Panc1 (cell line): ENCODE measurements at regions not wholly inside any gene's neighbourhood (a gene's known extent, or its start where the extent isn't known, plus 50 kb on each side); places are given as distances from the start of the nearest gene placed in this dataset.

Experiments used
- ATAC-seq: fragments of 200-7000 bp; cut with Tn5 transposase; 2 replicates; pipeline ENCODE4 v1.9.1; 2020; ENCODE audit warnings: mild to moderate bottlenecking, moderate library complexity
- BruUV-seq: library from RNA; stranded (reverse); fragments of 400-500 nt; replicated peaks from 2 replicates; lab custom pipeline; 2021; lab: Mats Ljungman, UMichigan
- CTCF ChIA-PET: fragments of 300-600 bp; sonication (Branson Sonifier 250); formaldehyde crosslinking; loops from one replicate; lab custom pipeline; 2022; ENCODE audit warnings: antibody characterized with exemption; lab: Charles Lee
- POLR2A ChIA-PET: fragments of 300-600 bp; sonication (Branson Sonifier 250); formaldehyde crosslinking; loops from one replicate; lab custom pipeline; 2022; ENCODE audit warnings: antibody characterized with exemption; lab: Charles Lee
- DNase-seq: peaks from one replicate; pipeline ENCODE4 v3.0.0-alpha.2; 2010; ENCODE audit warnings: low read depth, low spot score
- H3K27ac ChIP-seq: 2 replicates; pipeline ENCODE4 v1.5.1; 2011; ENCODE audit warnings: mild to moderate bottlenecking, low read length, inconsistent platforms
- H3K27me3 ChIP-seq: fragments of 200-500 bp; sonication (Bioruptor generic); 2 replicates; pipeline ENCODE4 v1.6.0; 2014; ENCODE audit warnings: low read length, inconsistent platforms; ENCODE audit not compliant: control insufficient read depth, insufficient read depth
- H3K36me3 ChIP-seq: fragments of 200-500 bp; sonication (Bioruptor generic); 2 replicates; pipeline ENCODE4 v1.5.1; 2014; ENCODE audit warnings: inconsistent platforms, mild to moderate bottlenecking, low read length, moderate library complexity; ENCODE audit not compliant: control insufficient read depth, insufficient read depth
- H3K4me1 ChIP-seq: 2 replicates; pipeline ENCODE4 v1.5.1; 2011; ENCODE audit warnings: inconsistent platforms, mild to moderate bottlenecking, low read length, moderate library complexity; ENCODE audit not compliant: control insufficient read depth, insufficient read depth
- H3K4me3 ChIP-seq, 2 experiments: 2 replicates each; pipeline ENCODE4 v1.5.1; 2011 to 2012; ENCODE audit warnings: low read depth in 2 of 2, low read length in 2 of 2, mild to moderate bottlenecking in 2 of 2, inconsistent platforms in 1 of 2, moderate library complexity in 1 of 2
- H3K9me3 ChIP-seq: fragments of 200-500 bp; sonication (Bioruptor generic); 2 replicates; pipeline ENCODE4 v1.5.1; 2014; ENCODE audit warnings: low read depth, mild to moderate bottlenecking, inconsistent platforms, low read length, moderate library complexity; ENCODE audit not compliant: control insufficient read depth, insufficient read depth
- CTCF ChIP-seq: fragments of 450-650 bp; IDR thresholded peaks from 2 replicates; pipeline ENCODE4 v1.5.1; 2017; ENCODE audit warnings: mild to moderate bottlenecking
- POLR2AphosphoS5 ChIP-seq: IDR thresholded peaks from 2 replicates; pipeline ENCODE4 v1.6.1; 2012; ENCODE audit warnings: mild to moderate bottlenecking, low read depth, low read length, moderate library complexity
- REST ChIP-seq, 2 experiments: IDR thresholded peaks; 2 replicates each; pipeline ENCODE4 v1.6.1; 2011 to 2012; ENCODE audit warnings: low read depth in 2 of 2, control low read depth in 1 of 2, low read length in 1 of 2, mild to moderate bottlenecking in 1 of 2, moderate library complexity in 1 of 2; ENCODE audit not compliant: insufficient read depth in 1 of 2
- SIN3A ChIP-seq: IDR thresholded peaks from 2 replicates; pipeline ENCODE4 v1.6.1; 2012; ENCODE audit warnings: low read depth, mild to moderate bottlenecking, low read length, moderate library complexity, borderline replicate concordance; ENCODE audit not compliant: insufficient read depth
- TCF7L2 ChIP-seq: IDR thresholded peaks from 2 replicates; pipeline ENCODE4 v1.6.1; 2011; ENCODE audit warnings: mild to moderate bottlenecking, low read depth, low read length, inconsistent platforms
- in situ Hi-C: cut with HindIII; loops from 2 replicates; pipeline ENCODE4 v1.10.0; 2016; ENCODE audit warnings: low sequenced_read_pairs, low pct_unique_long_range_greater_than_20kb
- intact Hi-C: fragments of 100-400 bp; cut with micrococcal nuclease; formaldehyde crosslinking; loops from one replicate; pipeline ENCODE4 v1.10.0; 2022; ENCODE audit not compliant: unreplicated experiment

GRCh38 chr1:60621368-60621851 lies 461.0 kb upstream of the NFIA start:
- TF ChIP-seq REST (IDR thresholded peaks at IDR 0.05; ENCODE audit: insufficient read depth in 1 of 2, low read depth in 2 of 2, low read length in 1 of 2), result no peak
- no peak for TF ChIP-seq CTCF
- TF ChIP-seq SIN3A, result no peak
- TF ChIP-seq POLR2AphosphoS5, result no peak
- TF ChIP-seq TCF7L2, result no peak
- no TSS peak for BruUV-seq
- ChIA-PET POLR2A (no interaction called here), CTCF (no interaction called here)
- in situ Hi-C loops (no loop called here), intact Hi-C loops (no loop called here)
- no peaks in the 10 kb centered on the region for H3K36me3 ChIP-seq
- DNase-seq (no peak), ATAC-seq (no peak)
- no peak overlapping the region for H3K27ac ChIP-seq
- no peaks in the 10 kb centered on the region for H3K4me1 ChIP-seq
- no peak overlapping the region for H3K4me3 ChIP-seq
- H3K27me3 ChIP-seq, result no peaks in the 10 kb centered on the region; the same call in 1 of the 2 replicates
- no peaks in the 10 kb centered on the region for H3K9me3 ChIP-seq

- TF ChIP-seq CTCF, result no peak
- intact Hi-C loops (no loop called here), in situ Hi-C loops (no loop called here)
- no peaks in the 10 kb centered on the region for H3K9me3 ChIP-seq
- CTCF ChIA-PET, result no interaction called here
- H3K36me3 ChIP-seq, result no peaks in the 10 kb centered on the region
- POLR2A ChIA-PET, result no interaction called here
- H3K4me1 ChIP-seq, result no peaks in the 10 kb centered on the region
- no peak for ATAC-seq
- no peak overlapping the region for H3K27ac ChIP-seq
- no peak overlapping the region for H3K4me3 ChIP-seq
- H3K27me3 ChIP-seq, result no peaks in the 10 kb centered on the region; the same call in 1 of the 2 replicates
- DNase-seq, result no peak
- no TSS peak for BruUV-seq
Measured at GRCh38 chr1:60620087-60620486, 462.3 kb upstream of the NFIA start.

- no peak for TF ChIP-seq POLR2AphosphoS5
- no peak for TF ChIP-seq REST (IDR thresholded peaks at IDR 0.05; ENCODE audit: insufficient read depth in 1 of 2, low read depth in 2 of 2, low read length in 1 of 2)
- TF ChIP-seq CTCF, result no peak
- TF ChIP-seq TCF7L2, result no peak
- TF ChIP-seq SIN3A, result no peak
- POLR2A ChIA-PET, result no interaction called here
- H3K27ac ChIP-seq, result no peak overlapping the region
- BruUV-seq, result no TSS peak
- DNase-seq (no peak), ATAC-seq (no peak)
- H3K4me3 ChIP-seq, result no peak overlapping the region
- intact Hi-C loops, result no loop called here
- H3K36me3 ChIP-seq, result no peaks in the 10 kb centered on the region
- H3K9me3 ChIP-seq, result no peaks in the 10 kb centered on the region
- CTCF ChIA-PET, result no interaction called here
- in situ Hi-C loops, result no loop called here
- H3K27me3 ChIP-seq, result no peaks in the 10 kb centered on the region; the same call in 1 of the 2 replicates
- H3K4me1 ChIP-seq, result no peaks in the 10 kb centered on the region
Measured at GRCh38 chr1:60619581-60619980, 462.8 kb upstream of the NFIA start.
